Bone marrow (tissue), 2 donors: ENCODE measurements at regions not wholly inside any gene's neighbourhood (a gene's known extent, or its start where the extent isn't known, plus 50 kb on each side); places are given as distances from the start of the nearest gene placed in this dataset.

Source experiments
- DNase-seq, 2 donors: peaks; one replicate each; lab custom pipeline; 2025; lab: John Stamatoyannopoulos, UW

DNA sequence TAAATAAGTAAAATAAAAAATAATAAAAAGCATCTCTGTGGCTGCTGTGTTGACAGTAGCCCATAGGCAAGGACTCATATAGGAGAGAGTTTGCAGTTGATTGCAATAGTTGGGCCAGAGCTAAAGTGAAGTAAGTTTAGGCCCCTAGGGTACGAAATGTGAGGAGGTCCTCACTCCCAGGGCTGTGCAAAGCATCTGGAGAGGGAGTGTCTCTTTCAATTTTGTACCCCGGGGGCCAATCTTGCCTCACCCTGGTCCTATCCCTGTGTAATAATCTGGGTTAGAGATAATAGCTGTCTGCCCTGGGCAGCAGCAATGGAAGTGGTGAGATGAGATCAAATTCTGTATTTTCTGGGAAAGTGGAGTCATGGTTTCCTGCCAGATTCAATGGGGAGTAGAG, 365.7 kb downstream of the GATA3 start:
- DNase-seq: no peak

DNA sequence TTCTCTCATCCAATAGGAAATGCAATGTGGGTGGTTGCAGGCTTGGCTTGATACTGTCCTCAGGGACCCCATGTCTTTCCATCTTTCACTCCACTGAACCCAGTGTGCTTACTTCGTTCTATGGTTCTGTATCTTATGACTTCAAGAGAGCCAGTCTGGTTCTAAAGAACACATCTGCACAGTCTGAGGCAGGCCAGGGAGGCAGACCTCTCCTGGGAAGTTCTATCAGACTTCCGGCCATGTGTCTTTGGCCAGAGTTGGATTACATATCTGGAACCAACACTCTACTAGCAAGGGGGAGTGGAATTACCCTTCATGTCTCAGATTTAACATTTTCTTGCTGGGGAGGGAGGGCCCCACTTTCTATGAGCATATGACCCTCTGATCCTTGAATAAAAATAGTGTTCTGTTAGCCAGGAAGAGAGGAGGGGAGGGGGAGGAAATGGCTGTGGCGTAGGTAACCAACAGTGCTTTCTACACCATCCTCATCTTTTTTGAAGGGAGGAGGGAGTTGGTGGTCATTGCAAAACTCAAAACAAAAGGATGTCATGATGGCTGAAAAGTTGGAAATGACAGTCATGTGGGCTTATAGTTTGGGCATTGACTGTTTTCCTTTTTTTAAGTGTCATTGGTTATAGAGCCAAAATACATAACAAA, 370.2 kb downstream of the GATA3 start:
- DNase-seq: no peak

- DNase-seq: no peak
These were observed 374.2 kb downstream of the GATA3 start for GRCh38 chr10:8428654-8429053.

DNA sequence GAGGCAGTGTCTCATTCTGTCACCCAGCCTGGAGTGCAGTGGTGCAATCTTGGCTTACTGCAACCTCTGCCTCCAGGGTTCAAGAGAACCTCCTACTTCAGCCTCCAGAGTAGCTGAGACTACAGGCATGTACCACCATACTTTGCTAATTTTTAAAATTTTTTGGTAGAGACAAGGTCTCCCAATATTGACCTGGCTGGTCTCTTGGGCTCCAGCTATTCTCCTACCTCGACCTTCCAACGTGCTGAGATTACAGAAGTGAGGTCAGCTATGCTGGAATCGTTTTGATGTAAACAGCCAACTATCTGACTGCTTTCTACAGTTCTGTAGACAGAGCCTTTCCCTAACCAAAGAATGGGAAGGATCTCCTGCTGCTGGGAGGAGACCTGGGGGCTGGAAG, 375.8 kb downstream of the GATA3 start:
- DNase-seq: no peak

DNA sequence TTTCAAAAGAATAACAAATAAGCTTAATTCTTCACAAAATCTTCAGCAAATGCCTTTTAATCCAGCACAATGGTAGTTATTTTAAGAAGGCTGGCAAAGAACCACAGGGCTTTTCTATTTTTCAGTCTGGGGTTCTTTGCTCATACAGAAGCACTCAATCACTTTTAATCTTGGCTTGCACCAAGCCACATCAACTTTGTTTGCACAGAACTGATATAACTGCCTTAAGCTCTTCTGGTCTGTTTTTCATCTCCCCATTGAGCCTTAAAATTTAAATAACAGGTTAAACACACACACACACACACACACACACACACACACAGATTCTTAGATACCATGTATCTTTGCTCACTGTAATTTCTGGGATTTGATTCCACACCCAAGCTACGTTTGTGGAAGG, 377.0 kb downstream of the GATA3 start:
- DNase-seq: no peak

DNA sequence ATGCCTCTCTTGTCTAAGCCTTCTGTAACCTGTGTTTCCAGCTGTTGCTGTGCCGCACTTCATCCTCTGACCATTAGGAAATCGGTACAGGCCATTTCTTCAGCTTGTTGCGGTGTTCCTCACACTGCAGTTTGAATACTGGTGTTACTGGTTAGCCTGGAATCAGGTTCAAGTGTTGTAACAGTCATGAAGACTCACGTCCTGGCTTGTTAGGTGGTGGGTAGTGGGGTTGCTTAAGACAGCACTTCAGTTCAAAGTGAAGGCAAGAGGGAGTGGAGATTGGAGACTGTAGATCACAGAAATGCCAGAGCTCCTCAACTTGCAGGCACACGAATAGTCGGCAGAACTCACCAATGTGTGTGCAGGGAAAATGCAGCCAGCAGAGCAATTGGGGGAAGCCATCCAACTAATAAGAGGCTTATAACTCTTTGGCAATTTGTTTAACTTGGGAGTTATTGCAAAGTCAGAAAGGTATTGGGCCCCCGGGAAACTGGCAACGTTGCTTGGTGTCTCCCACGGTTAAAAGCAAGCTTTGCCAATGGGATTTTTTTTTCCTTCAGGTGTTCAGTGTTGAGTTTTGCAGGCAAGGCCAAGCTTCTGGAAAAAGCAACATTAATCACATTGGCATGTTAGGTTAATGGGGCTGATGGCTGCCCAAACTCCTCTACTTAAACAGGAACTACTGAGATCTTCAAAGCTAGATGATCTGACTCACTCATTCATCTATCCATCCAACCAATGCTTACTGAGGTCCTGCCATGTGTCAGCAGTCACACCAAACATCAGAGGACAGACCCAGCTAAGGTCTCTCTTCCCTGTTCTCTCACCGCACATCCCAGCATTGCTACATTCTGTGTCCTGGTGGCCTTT, 380.9 kb downstream of the GATA3 start:
- DNase-seq: no peak

DNA sequence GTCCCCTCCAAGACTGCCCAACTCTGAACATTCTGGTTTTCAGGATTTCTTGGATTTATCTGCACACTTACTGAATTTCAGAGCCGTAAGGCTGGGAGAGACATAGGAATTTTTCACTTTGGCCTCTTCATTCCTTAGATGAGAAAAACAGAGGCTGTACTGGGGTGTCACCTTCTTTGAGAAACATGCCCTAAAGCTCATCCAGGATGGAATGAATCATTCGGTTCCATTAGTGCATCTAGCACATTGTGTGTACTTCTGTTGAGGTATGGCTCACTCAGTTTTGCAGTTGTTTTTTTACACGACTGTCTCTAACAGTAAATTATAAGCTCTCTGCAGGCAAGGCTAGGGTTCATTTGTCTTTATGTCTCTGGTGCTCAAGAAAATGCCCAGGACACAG, 383.4 kb downstream of the GATA3 start:
- no peak for DNase-seq

DNA sequence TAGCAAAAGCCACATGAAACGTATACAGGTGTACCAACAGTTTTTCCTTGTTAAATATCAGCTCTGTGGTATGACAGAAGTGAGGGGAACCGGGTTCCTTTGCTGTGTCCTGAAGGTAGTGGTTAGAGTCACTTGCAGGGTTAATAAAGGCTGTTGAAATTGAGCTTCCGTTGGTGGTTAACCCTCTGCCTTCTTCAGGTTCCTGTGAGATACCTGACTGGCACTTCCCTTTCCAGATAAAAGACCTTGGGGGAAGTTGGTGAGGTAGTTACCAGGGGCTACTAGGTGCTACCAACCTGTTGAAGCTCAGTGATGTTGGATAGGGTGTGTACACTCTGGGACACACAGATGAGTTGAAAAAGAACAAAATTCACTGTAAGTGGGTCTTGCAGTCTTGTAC, 384.1 kb downstream of the GATA3 start:
- no peak for DNase-seq

DNA sequence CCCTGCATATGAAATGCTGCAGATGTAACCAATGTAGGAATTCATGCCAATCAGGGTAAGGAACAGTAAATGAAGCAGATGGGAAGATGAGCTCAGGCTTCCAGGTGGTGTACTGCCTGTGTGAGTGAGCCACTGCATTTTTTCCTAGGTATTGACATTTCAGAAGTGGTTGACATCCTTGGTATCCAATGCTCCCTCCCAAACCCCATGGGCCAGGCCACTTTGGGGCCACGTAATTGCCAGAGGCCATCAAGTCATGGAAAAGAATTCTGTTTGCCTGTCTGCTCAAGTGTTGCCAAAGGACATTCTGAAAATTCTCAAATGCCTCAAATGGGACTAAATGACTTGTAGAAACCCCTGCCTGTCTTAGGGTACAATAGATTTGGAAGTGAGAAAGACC, 384.6 kb downstream of the GATA3 start:
- DNase-seq: no peak

DNA sequence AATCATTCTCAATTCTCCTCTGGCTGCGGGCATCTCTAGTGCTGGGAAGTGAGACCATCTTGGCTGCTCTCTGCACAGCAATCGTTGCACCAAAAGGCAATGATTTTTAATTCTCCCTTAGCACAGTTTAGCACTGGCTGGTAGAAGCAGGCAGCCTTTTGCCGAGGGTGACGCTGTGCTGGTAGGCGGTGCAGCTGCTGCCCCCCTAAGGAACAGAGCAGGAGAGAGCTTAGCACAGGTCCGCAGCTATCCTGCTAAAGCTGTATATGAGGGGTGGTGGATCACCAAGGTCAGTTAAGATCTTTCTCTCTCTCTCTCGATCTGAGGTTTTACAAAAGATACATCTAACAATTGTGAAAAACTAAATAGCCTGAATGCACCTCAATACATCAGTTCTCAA, 390.1 kb downstream of the GATA3 start:
- DNase-seq: no peak

DNA sequence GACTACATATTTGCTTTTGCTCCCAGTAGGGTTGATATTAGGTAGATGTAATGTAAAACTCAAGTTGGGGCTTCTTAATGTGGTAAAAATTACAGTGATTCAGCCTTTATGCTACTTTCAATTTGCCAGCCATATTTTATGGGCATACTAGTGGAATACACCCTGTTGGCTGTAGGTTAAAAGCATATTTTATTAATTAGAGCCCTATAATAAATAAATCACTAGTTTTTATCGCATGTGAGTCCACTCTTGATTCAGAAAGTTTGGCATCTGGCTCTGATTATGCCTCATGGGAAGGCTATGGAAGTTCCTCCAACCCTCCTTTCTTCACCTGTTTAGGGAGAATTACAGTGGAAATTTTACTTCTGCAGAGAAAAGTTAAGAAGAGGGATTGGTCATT, 390.9 kb downstream of the GATA3 start:
- no peak for DNase-seq

- no peak for DNase-seq
These were observed 395.4 kb downstream of the GATA3 start for GRCh38 chr10:8449909-8450308.

DNA sequence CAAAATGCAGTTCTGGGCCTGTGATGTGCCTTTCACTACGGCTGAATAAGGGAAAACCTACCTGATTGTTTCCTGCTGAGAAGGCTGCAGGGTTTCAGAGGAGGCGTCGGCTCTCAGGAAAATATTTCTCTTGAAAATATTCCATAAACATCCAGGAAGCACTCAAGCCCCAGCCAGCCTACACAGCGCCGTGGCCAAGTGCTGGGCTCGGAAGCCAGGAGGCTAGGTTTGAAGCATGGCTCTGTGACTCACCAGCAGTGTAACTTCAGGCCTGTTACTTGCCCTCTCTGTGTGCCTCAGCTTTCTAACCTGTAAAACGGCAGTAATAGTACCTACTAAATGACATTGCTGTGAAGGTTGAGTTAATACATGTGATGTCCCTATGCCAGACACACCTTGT, 399.1 kb downstream of the GATA3 start:
- DNase-seq: no peak

DNA sequence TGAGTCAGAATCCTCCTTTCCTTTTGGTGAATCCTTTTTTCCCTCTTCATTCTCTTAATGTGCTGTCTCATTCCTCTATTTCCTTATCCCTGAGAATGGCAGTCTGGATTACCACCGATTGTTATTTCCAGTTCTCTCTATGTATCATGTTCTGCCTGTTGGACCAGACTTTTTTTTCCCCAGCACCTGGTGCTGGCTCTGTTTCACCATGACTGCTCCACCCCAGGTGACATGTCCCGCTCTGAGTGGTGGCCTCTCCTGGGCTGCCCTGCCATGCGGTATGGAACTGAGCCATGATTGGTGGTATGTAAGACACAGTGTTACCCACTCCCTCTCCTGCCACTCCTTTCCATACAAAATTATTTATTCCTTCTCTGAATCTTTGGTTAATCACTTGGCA, 399.9 kb downstream of the GATA3 start:
- no peak for DNase-seq

DNA sequence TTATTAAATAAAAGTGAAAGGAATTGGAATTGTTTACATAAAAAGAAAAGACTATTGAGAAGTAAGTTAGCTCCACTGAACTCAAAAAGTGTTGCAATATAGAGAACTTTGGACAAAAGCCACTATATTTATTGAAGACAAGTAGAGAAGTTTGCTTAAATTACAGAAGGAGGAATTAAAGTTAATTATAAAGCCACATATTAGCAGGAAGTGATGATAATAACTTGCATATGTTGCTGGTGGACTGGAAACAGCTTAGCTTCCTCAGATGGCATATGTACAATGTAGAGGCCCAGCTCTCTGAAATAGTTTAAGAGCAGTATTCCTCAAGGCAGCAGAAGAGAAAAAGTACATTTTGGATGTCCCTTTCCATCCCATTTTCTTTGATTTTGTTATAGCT, 400.7 kb downstream of the GATA3 start:
- no peak for DNase-seq

DNA sequence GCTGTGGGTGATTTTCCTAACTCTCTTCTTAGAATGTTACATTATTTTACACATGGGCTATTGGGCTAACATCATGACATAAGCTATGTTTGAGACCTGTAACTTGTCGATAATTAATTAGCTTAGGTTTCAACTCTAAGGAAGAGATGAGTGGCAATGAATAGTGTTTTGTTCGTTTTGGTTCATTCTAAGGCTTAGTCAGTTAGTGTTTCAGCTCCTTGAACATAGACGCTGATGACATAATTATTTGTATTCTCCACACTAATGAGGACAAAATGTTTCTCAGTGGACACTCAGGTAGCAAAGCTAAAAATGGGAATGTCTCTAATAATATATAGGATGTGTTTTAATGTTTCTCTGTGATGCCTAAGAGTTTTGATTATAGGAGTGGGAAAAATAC, 401.9 kb downstream of the GATA3 start:
- DNase-seq: no peak

GRCh38 chr10:8460626-8461025, 406.1 kb downstream of the GATA3 start:
- no peak for DNase-seq

GRCh38 chr10:8462565-8462964, 408.1 kb downstream of the GATA3 start:
- DNase-seq: no peak

DNA sequence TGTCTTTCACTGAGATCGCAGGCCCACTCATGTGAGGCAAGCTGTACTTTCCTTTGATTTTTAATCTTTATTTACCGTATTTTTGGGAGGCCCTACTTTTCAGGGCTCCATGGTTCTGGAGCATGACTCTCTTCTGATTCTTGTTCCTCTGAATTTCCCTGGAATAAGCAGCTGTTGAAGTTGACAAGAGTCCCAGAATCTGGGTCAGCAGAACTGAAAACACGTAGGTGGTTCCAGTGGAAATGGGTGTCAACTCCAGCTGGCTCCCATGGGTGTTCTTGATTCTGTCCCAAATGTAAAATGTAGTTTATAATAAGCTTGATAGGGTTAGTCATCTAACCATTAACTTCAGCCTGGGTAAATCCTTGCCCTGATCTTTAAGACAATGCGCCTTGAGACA, 409.4 kb downstream of the GATA3 start:
- no peak for DNase-seq

- no peak for DNase-seq
These were observed 414.0 kb downstream of the GATA3 start for GRCh38 chr10:8468477-8468876.

DNA sequence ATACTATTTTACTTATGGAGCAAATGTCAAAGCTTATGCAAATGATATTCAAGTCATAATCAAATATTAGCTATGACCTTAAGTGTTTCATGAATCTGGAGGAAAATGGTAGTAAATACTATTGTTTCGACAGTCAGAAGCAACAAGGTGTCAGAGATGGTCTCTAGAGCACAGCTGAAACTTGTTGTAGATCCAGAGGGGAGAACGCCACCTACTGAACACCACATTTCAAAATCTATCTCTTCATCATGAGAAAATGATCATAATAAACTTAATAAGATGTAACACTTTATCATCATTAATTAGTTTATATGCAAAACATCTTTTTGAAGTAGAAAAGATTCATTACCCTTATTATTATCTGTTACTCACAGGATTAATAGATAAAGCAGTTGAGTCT, 418.7 kb downstream of the GATA3 start:
- DNase-seq: no peak

- DNase-seq: no peak
These were observed 422.8 kb downstream of the GATA3 start for GRCh38 chr10:8477300-8477699.

DNA sequence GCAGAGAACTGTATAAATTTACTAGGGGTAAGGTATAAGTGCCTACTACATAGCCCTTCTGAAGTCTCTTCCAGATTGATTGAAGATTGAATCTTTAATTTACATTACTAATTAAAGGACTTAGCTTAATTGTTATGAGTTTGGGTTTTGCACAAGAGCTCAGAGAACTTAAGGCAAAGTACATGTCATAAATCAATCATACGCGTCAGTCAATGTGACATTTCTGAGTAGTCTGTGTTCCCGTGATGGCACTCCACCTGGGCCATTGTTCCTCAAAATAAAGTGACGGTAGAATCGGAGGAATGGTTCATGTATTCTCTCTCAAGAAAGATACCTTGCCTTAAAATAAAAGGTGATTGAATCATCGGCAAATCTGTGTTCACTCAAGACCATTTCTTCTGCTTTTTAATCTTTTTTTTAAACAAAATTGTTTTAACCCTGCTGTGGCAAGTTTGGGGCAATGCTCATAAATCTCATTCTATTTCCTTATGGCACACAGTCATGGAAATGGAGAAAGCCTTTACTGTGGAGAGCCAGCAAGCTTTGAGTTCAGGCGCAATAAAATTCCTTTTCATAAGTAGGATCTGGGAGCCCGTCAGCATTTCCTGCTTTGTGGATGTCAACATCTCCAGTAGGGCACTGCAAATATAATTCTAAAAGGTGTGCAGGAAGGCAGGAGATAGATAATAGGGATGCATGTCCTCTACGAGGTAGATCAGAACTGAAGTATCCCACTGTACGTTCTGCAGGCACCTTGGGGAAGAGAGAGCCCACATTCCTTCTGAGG, 427.4 kb downstream of the GATA3 start:
- no peak for DNase-seq
